Tibial nerve (tissue), 3 donors: ENCODE measurements at regions not wholly inside any gene's neighbourhood (a gene's known extent, or its start where the extent isn't known, plus 50 kb on each side); places are given as distances from the start of the nearest gene placed in this dataset.

Source experiments
- CTCF ChIP-seq, 5 experiments: fragments of 200-600 bp in 3 of 5; fragments of 450-650 bp in 2 of 5; sonication (generic) in 3 of 5; IDR thresholded peaks; one replicate each; pipeline ENCODE4 v1.5.1; 2016 to 2019; ENCODE audit warnings: antibody characterized with exemption in 5 of 5, mild to moderate bottlenecking in 3 of 5, moderate library complexity in 2 of 5
- POLR2A ChIP-seq, 2 donors: fragments of 450-650 bp; IDR thresholded peaks; one replicate each; pipeline ENCODE4 v1.6.1; 2017; ENCODE audit warnings: antibody characterized with exemption in 2 of 2, mild to moderate bottlenecking in 2 of 2, moderate library complexity in 2 of 2

GRCh38 chr2:77954931-77955330 lies 432.8 kb upstream of the LRRTM4 start:
- no peak for TF ChIP-seq CTCF (IDR thresholded peaks at IDR 0.05)
- no peak for TF ChIP-seq POLR2A (IDR thresholded peaks at IDR 0.05)
